Large intestine (tissue), 3 donors: ENCODE measurements at regions not wholly inside any gene's neighbourhood (a gene's known extent, or its start where the extent isn't known, plus 50 kb on each side); places are given as distances from the start of the nearest gene placed in this dataset.
"Not testable (repeated sequence)": the region's sequence is repeated elsewhere in the genome, so short reads cannot be mapped to it uniquely, and the experiment has no call there.

Experiments used
- DNase-seq, 2 donors: peaks; one replicate each; pipeline versions ENCODE4 v3.0.0 to v3.0.0-alpha.2; 2013
- H3K27ac ChIP-seq: one replicate; pipeline ENCODE4 v1.5.1; 2013; ENCODE audit warnings: low read length
- H3K27me3 ChIP-seq: 2 replicates; pipeline ENCODE4 v1.6.1; 2013; ENCODE audit warnings: low read length; ENCODE audit not compliant: control insufficient read depth, insufficient read depth
- H3K36me3 ChIP-seq: 2 replicates; pipeline ENCODE4 v1.6.1; 2013; ENCODE audit warnings: low read length; ENCODE audit not compliant: control insufficient read depth, insufficient read depth
- H3K4me1 ChIP-seq: one replicate; pipeline ENCODE4 v1.6.1; 2013; ENCODE audit warnings: low read length; ENCODE audit not compliant: control insufficient read depth, insufficient read depth
- H3K4me3 ChIP-seq: one replicate; pipeline ENCODE4 v1.5.1; 2013; ENCODE audit warnings: low read length
- H3K9me3 ChIP-seq: one replicate; pipeline ENCODE4 v1.6.1; 2013; ENCODE audit warnings: mild to moderate bottlenecking, low read depth, low read length, moderate library complexity; ENCODE audit not compliant: control insufficient read depth
- WGBS: methylation state at CpG from one replicate; pipeline ENCODE4 v1.1.5; 2013; ENCODE audit warnings: low lambda C conversion rate; ENCODE audit not compliant: insufficient coverage; 5-methylcytosine and 5-hydroxymethylcytosine counted together

- no peaks in the 10 kb centered on the region for H3K4me1 ChIP-seq
- H3K36me3 ChIP-seq, result no peaks in the 10 kb centered on the region
- H3K9me3 ChIP-seq, result no peaks in the 10 kb centered on the region
- H3K27ac ChIP-seq, result no peak overlapping the region
- H3K27me3 ChIP-seq, result no peaks in the 10 kb centered on the region
- 83% methylated on average over 2 of the region's 5 CpGs for WGBS
- no peak overlapping the region for H3K4me3 ChIP-seq
- no peak for DNase-seq
These were observed 769.8 kb upstream of the MGAT4C start for GRCh38 chr12:87025976-87026375.

DNA sequence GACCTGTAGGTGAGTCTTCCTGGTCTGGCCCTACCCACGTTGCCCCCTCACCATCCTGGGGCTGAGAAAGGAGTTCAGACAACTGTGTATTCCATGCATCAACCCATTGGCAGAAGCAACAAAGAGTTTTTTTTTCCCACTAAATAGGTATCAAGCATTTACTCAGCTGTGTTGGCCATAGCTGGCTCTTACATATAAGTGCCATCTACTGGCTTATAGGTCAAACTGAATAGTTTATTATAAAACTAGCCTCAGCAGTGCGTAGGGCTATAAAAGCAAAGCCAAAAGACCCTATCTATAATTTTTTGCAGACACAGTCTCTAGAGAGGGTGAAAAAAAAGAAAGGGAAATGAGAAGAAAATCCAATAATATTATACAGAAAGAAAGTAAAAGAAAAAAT is 765.2 kb upstream of the MGAT4C start:
- H3K9me3 ChIP-seq, result no peaks in the 10 kb centered on the region
- no peak for DNase-seq
- WGBS, result 86% methylated on average over 1 of the region's 2 CpGs

GRCh38 chr12:87020071-87020470 is 763.9 kb upstream of the MGAT4C start:
- H3K27ac ChIP-seq, result no peak overlapping the region
- DNase-seq, result no peak
- H3K4me1 ChIP-seq, result no peaks in the 10 kb centered on the region
- WGBS, result no CpG with 5 or more reads among the region's 1 CpG
- no peak overlapping the region for H3K4me3 ChIP-seq
- no peaks in the 10 kb centered on the region for H3K36me3 ChIP-seq
- no peaks in the 10 kb centered on the region for H3K27me3 ChIP-seq
- no peaks in the 10 kb centered on the region for H3K9me3 ChIP-seq

More for the DNA sequence above, 765.2 kb upstream of the MGAT4C start:
- Histone ChIP-seq H3K4me1 (no peaks in the 10 kb centered on the region), H3K27ac (no peak overlapping the region), H3K36me3 (no peaks in the 10 kb centered on the region), H3K27me3 (no peaks in the 10 kb centered on the region), H3K4me3 (no peak overlapping the region)

- WGBS, result no CpG with 5 or more reads among the region's 3 CpGs
- no peaks in the 10 kb centered on the region for H3K9me3 ChIP-seq
- no peaks in the 10 kb centered on the region for H3K27me3 ChIP-seq
- H3K27ac ChIP-seq, result no peak overlapping the region
- H3K36me3 ChIP-seq, result no peaks in the 10 kb centered on the region
- no peak overlapping the region for H3K4me3 ChIP-seq
- H3K4me1 ChIP-seq, result no peaks in the 10 kb centered on the region
- DNase-seq, result no peak
These were observed 759.2 kb upstream of the MGAT4C start for GRCh38 chr12:87015352-87015751.

GRCh38 chr12:87008785-87009384 is 752.7 kb upstream of the MGAT4C start:
- WGBS, result 40% methylated on average over 1 of the region's 1 CpG
- no peaks in the 10 kb centered on the region for H3K4me1 ChIP-seq

GRCh38 chr12:87001102-87001501 is 744.9 kb upstream of the MGAT4C start:
- DNase-seq, result no peak
- H3K36me3 ChIP-seq, result no peaks in the 10 kb centered on the region
- H3K27me3 ChIP-seq, result no peaks in the 10 kb centered on the region
- no peaks in the 10 kb centered on the region for H3K4me1 ChIP-seq
- H3K4me3 ChIP-seq, result no peak overlapping the region
- WGBS, result no CpG with 5 or more reads among the region's 1 CpG
- no peaks in the 10 kb centered on the region for H3K9me3 ChIP-seq
- H3K27ac ChIP-seq, result no peak overlapping the region

More at GRCh38 chr12:87008785-87009384, 752.7 kb upstream of the MGAT4C start:
- H3K4me3 ChIP-seq, result no peak overlapping the region
- H3K9me3 ChIP-seq, result no peaks in the 10 kb centered on the region
- DNase-seq, result no peak
- no peak overlapping the region for H3K27ac ChIP-seq
- no peaks in the 10 kb centered on the region for H3K36me3 ChIP-seq
- H3K27me3 ChIP-seq, result no peaks in the 10 kb centered on the region

- Histone ChIP-seq H3K36me3 (no peaks in the 10 kb centered on the region), H3K27ac (no peak overlapping the region), H3K4me3 (no peak overlapping the region), H3K27me3 (no peaks in the 10 kb centered on the region), H3K9me3 (no peaks in the 10 kb centered on the region), H3K4me1 (no peaks in the 10 kb centered on the region)
- DNase-seq, result no peak
- WGBS, result 100% methylated on average over 2 of the region's 4 CpGs
These were observed 729.1 kb upstream of the MGAT4C start for GRCh38 chr12:86985298-86985697.

- not testable (repeated sequence) for H3K4me1 ChIP-seq, DNase-seq, H3K27ac ChIP-seq, H3K27me3 ChIP-seq, H3K4me3 ChIP-seq, H3K36me3 ChIP-seq, H3K9me3 ChIP-seq
- WGBS, result no CpG with 5 or more reads among the region's 7 CpGs
These were observed 714.4 kb upstream of the MGAT4C start for GRCh38 chr12:86970595-86970994.

- WGBS, result no CpG with 5 or more reads among the region's 5 CpGs
- Histone ChIP-seq H3K4me1 (no peaks in the 10 kb centered on the region), H3K36me3 (no peaks in the 10 kb centered on the region), H3K4me3 (no peak overlapping the region), H3K9me3 (no peaks in the 10 kb centered on the region), H3K27me3 (no peaks in the 10 kb centered on the region), H3K27ac (no peak overlapping the region)
- DNase-seq, result no peak
These were observed 703.7 kb upstream of the MGAT4C start for GRCh38 chr12:86959766-86960458.

- no peaks in the 10 kb centered on the region for H3K27me3 ChIP-seq
- 100% methylated on average over 1 of the region's 3 CpGs for WGBS
- no peaks in the 10 kb centered on the region for H3K36me3 ChIP-seq
- H3K9me3 ChIP-seq, result no peaks in the 10 kb centered on the region
- DNase-seq, result no peak
- no peaks in the 10 kb centered on the region for H3K4me1 ChIP-seq
- no peak overlapping the region for H3K27ac ChIP-seq
- H3K4me3 ChIP-seq, result no peak overlapping the region
These were observed 694.3 kb upstream of the MGAT4C start for GRCh38 chr12:86950444-86950843.

GRCh38 chr12:86950043-86950442 is 693.9 kb upstream of the MGAT4C start:
- Histone ChIP-seq H3K4me1 (no peaks in the 10 kb centered on the region), H3K27me3 (no peaks in the 10 kb centered on the region), H3K4me3 (no peak overlapping the region), H3K36me3 (no peaks in the 10 kb centered on the region), H3K9me3 (no peaks in the 10 kb centered on the region), H3K27ac (no peak overlapping the region)
- no CpG with 5 or more reads among the region's 1 CpG for WGBS
- no peak for DNase-seq
